ENCODE measurements at regions not wholly inside any gene's neighbourhood (a gene's known extent, or its start where the extent isn't known, plus 50 kb on each side); places are given as distances from the start of the nearest gene placed in this dataset.
"Not testable (repeated sequence)": the region's sequence is repeated elsewhere in the genome, so short reads cannot be mapped to it uniquely, and the experiment has no call there.

GRCh38 chr7:104956753-104957450 is 57.1 kb upstream of the KMT2E start:
- TF ChIP-seq POLR2A (IDR thresholded peaks at IDR 0.05; ENCODE audit: low read length) (no peak), GATA1 (IDR thresholded peaks at IDR 0.05; ENCODE audit: low read depth, low read length) (no peak)
- DNase-seq, result no peak

- no peak for TF ChIP-seq GATA1 (IDR thresholded peaks at IDR 0.05; ENCODE audit: low read depth, low read length)
- no peak for TF ChIP-seq POLR2A (IDR thresholded peaks at IDR 0.05; ENCODE audit: low read length)
- DNase-seq, result no peak
Observed at GRCh38 chr7:104958371-104958865, 55.6 kb upstream of the KMT2E start.

- not testable (repeated sequence) for DNase-seq
Observed at GRCh38 chr7:104959483-104959882, 54.5 kb upstream of the KMT2E start.

GRCh38 chr7:104960741-104961448 is 53.1 kb upstream of the KMT2E start:
- no peak for TF ChIP-seq GATA1 (IDR thresholded peaks at IDR 0.05; ENCODE audit: low read depth, low read length)
- TF ChIP-seq POLR2A (IDR thresholded peaks at IDR 0.05; ENCODE audit: low read length), result no peak

GRCh38 chr7:104961821-104962220 is 52.2 kb upstream of the KMT2E start:
- DNase-seq, result no peak
- TF ChIP-seq POLR2A (IDR thresholded peaks at IDR 0.05; ENCODE audit: low read length) (no peak), GATA1 (IDR thresholded peaks at IDR 0.05; ENCODE audit: low read depth, low read length) (no peak)

More at GRCh38 chr7:104960741-104961448, 53.1 kb upstream of the KMT2E start:
- DNase-seq, result no peak

- DNase-seq, result no peak
- TF ChIP-seq POLR2A (IDR thresholded peaks at IDR 0.05; ENCODE audit: low read length) (no peak), GATA1 (IDR thresholded peaks at IDR 0.05; ENCODE audit: low read depth, low read length) (no peak)
Observed at GRCh38 chr7:104962781-104963180, 51.2 kb upstream of the KMT2E start.

- no peak for DNase-seq
- no peak for TF ChIP-seq POLR2A (IDR thresholded peaks at IDR 0.05; ENCODE audit: low read length)
- no peak for TF ChIP-seq GATA1 (IDR thresholded peaks at IDR 0.05; ENCODE audit: low read depth, low read length)
Observed at GRCh38 chr7:104963378-104963990, 50.5 kb upstream of the KMT2E start.

- TF ChIP-seq GATA1 (IDR thresholded peaks at IDR 0.05; ENCODE audit: low read depth, low read length) (no peak), POLR2A (IDR thresholded peaks at IDR 0.05; ENCODE audit: low read length) (no peak)
- DNase-seq, result peak; percentile 19 to 22
Observed at GRCh38 chr7:104963991-104964385, 50.0 kb upstream of the KMT2E start.
